Kidney capillary endothelial cell (primary cell): ENCODE measurements at regions not wholly inside any gene's neighbourhood (a gene's known extent, or its start where the extent isn't known, plus 50 kb on each side); places are given as distances from the start of the nearest gene placed in this dataset.
"Not testable (repeated sequence)": the region's sequence is repeated elsewhere in the genome, so short reads cannot be mapped to it uniquely, and the experiment has no call there.

Source experiments
- DNase-seq: peaks from one replicate; pipeline ENCODE4 v3.0.0-alpha.2; 2018; ENCODE audit warnings: low spot score

DNA sequence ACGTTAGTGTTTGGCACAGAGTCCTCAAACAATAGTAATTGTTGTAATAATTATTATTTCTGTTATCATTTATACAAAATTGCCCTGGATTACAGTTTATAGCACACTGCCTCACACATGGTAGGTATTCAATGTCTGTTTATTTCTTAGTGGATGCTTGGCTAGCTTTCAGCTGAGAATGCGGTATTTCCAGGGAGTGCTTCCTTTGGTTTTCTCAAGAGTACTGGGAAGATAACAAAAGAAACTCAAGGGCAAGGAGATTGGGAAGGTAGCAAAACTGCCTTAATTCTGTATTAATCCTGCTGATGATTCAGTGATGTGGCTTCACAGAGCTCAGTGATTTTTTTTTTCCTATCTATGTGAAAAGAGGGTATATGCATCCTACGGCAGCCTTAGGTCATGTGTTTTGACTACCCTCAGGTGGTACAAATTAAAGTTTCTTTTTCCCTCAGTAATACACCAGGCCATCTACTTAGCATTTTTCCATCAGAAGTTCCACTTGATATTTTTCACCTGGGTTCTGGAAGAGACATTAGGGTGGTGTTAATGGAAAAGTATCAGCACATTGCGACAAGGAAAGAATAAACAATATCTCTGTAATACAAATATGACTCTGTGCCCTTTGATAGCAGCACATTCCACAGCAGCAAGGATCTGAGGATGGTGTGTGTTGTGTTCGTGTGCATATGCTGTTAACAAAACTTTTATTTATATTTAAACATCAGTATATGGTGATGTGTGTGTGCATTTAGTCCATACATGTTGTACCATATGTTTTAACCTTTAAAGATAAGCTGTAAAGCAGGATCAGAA lies 124.3 kb upstream of the RASGEF1B start:
- DNase-seq, result no peak

DNA sequence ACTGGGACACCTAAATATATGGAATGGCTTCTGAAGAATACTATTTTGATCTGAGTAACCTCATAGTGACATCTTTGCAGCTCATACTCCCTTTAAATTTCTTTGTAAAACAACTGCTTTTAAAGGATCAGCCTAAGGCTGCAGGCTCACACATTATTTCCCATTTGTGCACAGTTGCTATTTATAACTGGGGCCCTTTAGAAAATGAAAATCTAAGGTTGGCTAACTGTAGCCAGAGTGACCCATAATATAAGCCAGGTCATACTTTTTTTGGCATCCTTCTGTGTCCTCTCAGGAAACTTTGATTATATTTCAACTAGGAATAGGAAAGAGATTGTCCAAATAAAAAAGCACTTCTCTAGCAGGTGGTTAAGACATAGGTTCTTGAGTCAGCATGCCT lies 123.6 kb upstream of the RASGEF1B start:
- DNase-seq, result no peak

GRCh38 chr4:81594490-81595159 lies 122.9 kb upstream of the RASGEF1B start:
- DNase-seq, result no peak

GRCh38 chr4:81592701-81593100 lies 121.0 kb upstream of the RASGEF1B start:
- DNase-seq, result no peak

GRCh38 chr4:81590596-81590995 lies 118.9 kb upstream of the RASGEF1B start:
- DNase-seq, result no peak

DNA sequence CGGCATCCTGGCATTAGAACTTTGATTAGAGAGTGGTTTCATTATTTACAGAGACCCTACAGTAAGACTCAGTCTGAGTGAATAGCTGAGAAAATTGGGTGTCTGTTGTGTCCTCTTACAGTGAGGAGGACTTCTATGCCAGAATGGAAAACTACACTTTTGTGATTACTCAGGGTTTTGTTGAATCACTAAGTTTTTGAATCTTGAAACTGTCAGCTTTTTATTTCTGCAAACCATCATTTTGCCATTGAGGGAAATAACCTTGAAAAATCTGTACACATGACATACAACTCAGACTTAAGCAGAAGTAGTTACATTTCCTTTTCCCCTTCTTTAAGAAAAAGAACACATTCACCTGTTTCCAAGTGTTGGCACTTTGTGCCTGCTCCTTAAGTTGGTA lies 117.6 kb upstream of the RASGEF1B start:
- DNase-seq, result no peak

GRCh38 chr4:81586706-81587105 lies 115.0 kb upstream of the RASGEF1B start:
- no peak for DNase-seq

- not testable (repeated sequence) for DNase-seq
These were observed 109.3 kb upstream of the RASGEF1B start for GRCh38 chr4:81580994-81581374.

GRCh38 chr4:81580346-81580993 lies 108.8 kb upstream of the RASGEF1B start:
- DNase-seq, result no peak

- DNase-seq, result no peak
These were observed 105.7 kb upstream of the RASGEF1B start for GRCh38 chr4:81577392-81577791.

DNA sequence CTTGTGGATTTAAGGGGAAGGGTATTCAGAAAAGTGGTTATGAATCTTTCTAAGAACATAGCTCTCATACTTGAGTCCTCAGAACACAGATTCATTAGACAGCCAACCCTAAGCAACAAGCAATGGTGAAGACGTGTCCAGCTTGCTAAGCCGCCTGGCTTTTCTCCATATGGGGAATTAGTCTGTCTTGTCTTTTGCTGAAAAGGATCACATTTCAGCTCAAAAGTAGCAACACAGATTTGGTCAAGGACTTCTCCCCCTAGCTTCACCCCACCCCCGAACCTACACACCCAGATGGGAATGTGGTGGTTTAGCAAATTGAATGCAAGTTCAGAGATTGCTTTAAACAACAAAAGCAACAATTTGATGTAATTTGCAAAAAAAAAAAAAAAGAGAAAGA lies 103.3 kb upstream of the RASGEF1B start:
- DNase-seq, result no peak

- no peak for DNase-seq
These were observed 102.1 kb upstream of the RASGEF1B start for GRCh38 chr4:81573840-81574239.

- DNase-seq, result no peak
These were observed 100.7 kb upstream of the RASGEF1B start for GRCh38 chr4:81572402-81572801.

DNA sequence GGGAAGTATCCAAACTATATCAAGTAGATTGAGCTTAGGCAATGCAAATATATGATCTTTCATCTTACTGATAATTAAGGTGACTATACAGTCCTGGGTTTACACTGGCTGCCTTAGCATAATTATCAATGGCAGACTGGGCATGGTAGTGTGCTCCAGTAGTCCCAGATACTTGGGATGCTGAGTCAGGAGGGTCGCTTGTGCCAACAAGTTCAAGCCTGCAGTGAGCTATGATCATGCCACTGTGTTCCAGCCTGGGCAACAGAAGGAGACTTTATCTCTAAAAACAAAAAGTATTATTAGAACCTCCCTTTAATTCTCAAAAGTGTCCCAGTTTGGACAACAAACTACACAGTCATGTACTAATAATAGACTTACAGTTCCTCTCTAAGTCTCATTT lies 99.4 kb upstream of the RASGEF1B start:
- no peak for DNase-seq

DNA sequence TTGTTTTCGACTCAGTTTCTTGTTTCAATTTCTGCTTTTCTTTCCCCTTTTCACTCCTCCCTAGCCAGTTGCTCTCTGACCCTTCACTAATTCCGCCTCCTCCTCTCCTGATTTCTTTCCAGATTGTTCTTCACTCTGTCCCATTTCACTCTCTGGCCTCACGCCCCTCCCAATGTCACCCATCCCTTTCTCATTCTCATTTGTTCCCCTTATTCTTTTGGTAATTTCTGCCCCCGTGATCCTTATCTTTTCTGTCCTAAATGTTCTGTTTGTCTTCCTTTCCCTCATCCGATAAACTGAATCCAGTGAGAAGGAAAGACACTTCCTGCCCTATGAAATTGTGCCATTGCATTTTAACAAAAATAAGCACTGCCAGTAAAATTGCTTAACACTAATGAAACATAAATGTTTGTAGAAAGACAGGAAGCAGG lies 94.5 kb upstream of the RASGEF1B start:
- no peak for DNase-seq

GRCh38 chr4:81565142-81565870 lies 93.6 kb upstream of the RASGEF1B start:
- DNase-seq, result no peak

GRCh38 chr4:81564025-81564424 lies 92.3 kb upstream of the RASGEF1B start:
- no peak for DNase-seq

DNA sequence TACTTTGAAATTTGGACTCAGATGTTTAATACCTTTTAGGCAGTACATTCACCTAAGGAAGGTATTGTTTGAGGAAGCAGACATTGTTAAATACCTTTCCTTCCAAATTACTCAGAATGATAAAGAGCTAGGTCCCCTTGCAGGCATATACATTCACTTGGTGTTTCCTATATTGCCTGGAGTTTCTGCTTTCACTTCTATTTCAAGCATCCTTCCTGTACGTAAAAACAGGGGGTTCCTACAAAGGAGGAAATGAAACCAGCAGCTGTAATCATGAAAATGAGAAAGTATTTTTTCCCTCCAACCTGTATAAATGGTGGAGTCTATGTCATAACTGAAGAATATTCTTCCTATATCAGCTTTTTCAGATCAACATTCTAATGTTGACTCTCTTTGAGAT lies 90.4 kb upstream of the RASGEF1B start:
- no peak for DNase-seq

- DNase-seq, result no peak
These were observed 85.6 kb upstream of the RASGEF1B start for GRCh38 chr4:81557306-81557705.

DNA sequence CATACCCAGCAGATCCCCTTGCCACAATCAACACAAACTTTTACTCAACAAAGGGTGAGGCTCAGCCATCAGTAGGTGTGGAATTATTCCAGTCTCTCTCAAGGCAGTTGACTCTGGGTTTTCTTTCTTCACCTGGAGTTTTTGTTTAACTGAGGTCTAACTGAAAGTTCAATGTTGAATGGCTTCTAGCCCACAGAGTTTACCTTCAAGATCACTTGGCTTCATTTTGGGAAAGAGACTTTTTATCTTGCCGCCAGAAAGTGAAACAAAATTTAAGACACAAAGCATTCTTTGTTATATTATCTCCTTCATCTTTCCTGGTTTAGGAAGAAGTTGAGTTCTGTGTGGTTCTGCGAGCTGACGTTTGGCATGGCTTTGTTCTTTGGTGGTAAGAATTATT lies 83.8 kb upstream of the RASGEF1B start:
- DNase-seq, result no peak

DNA sequence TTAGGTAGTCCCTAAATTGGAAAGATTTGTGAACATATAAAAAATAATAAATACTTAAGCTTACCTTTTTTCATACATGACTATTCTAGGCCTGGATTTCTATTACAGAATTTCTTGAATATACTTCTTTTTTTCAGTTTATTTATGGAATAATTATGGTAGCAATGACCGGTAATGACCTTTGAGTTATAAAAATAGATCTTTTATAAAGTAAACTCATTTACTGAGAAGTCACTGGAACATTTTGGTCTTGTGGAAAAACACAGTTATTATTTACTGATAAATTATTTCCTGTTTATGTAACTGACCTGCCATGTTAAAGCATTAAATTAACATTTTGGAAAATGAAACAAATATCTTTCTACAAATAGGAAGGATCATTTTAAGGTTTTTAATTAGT lies 80.4 kb upstream of the RASGEF1B start:
- no peak for DNase-seq

GRCh38 chr4:81550388-81550859 lies 78.7 kb upstream of the RASGEF1B start:
- DNase-seq, result no peak
